MM.1S (cell line): ENCODE measurements at regions not wholly inside any gene's neighbourhood (a gene's known extent, or its start where the extent isn't known, plus 50 kb on each side); places are given as distances from the start of the nearest gene placed in this dataset.

ENCODE experiments used
- DNase-seq: peaks from one replicate; pipeline ENCODE4 v3.0.0-alpha.2; 2015
- H2AFZ ChIP-seq: fragments of 300-600 bp; sonication (generic); 2 replicates; pipeline ENCODE4 v1.6.0; 2016; ENCODE audit warnings: antibody characterized with exemption, low read length
- H3F3A ChIP-seq: fragments of 300-600 bp; sonication (generic); 2 replicates; pipeline ENCODE4 v1.6.1; 2016; ENCODE audit warnings: mild to moderate bottlenecking, antibody characterized with exemption, low read length, moderate library complexity, mixed read lengths; ENCODE audit not compliant: insufficient read depth
- H3K27ac ChIP-seq: fragments of 300-600 bp; sonication (generic); 2 replicates; pipeline ENCODE4 v1.5.1; 2016; ENCODE audit warnings: mild to moderate bottlenecking, low read length
- H3K27me3 ChIP-seq: fragments of 300-600 bp; sonication (generic); replicated peaks from 2 replicates; pipeline ENCODE4 v1.6.0; 2016; ENCODE audit warnings: low read length; ENCODE audit not compliant: insufficient read depth
- H3K36me3 ChIP-seq: fragments of 300-600 bp; sonication (generic); replicated peaks from 2 replicates; pipeline ENCODE4 v1.6.1; 2016; ENCODE audit warnings: mild to moderate bottlenecking, low read length, mixed read lengths; ENCODE audit not compliant: insufficient read depth
- H3K4me1 ChIP-seq: fragments of 300-600 bp; sonication (generic); 2 replicates; pipeline ENCODE4 v1.6.1; 2016; ENCODE audit warnings: low read length, mixed read lengths
- H3K4me2 ChIP-seq: fragments of 300-600 bp; sonication (generic); 2 replicates; pipeline ENCODE4 v1.6.0; 2016; ENCODE audit warnings: low read depth, low read length
- H3K4me3 ChIP-seq: fragments of 300-600 bp; sonication (generic); 2 replicates; pipeline ENCODE4 v1.5.1; 2016; ENCODE audit warnings: low read length, mixed read lengths
- H3K79me2 ChIP-seq: fragments of 300-600 bp; sonication (generic); 2 replicates; pipeline ENCODE4 v1.6.1; 2016; ENCODE audit warnings: mixed run types, low read length, mixed read lengths
- H3K9ac ChIP-seq: fragments of 300-600 bp; sonication (generic); 2 replicates; pipeline ENCODE4 v1.6.1; 2016; ENCODE audit warnings: low read length, mixed read lengths
- H3K9me2 ChIP-seq: fragments of 300-600 bp; sonication (generic); replicated peaks from 2 replicates; pipeline ENCODE4 v1.6.1; 2016; ENCODE audit warnings: mild to moderate bottlenecking, low read length, mixed read lengths; ENCODE audit not compliant: insufficient read depth
- H3K9me3 ChIP-seq: fragments of 300-600 bp; sonication (generic); replicated peaks from 2 replicates; pipeline ENCODE4 v1.6.1; 2016; ENCODE audit warnings: mild to moderate bottlenecking, low read length, mixed read lengths; ENCODE audit not compliant: insufficient read depth
- H4K20me1 ChIP-seq: fragments of 300-600 bp; sonication (generic); 2 replicates; pipeline ENCODE4 v1.6.1; 2016; ENCODE audit warnings: mild to moderate bottlenecking, low read length, moderate library complexity, mixed read lengths; ENCODE audit not compliant: insufficient read depth
- CTCF ChIP-seq: fragments of 300-600 bp; sonication (generic); IDR thresholded peaks from 2 replicates; pipeline ENCODE4 v1.5.1; 2016; ENCODE audit warnings: antibody characterized with exemption, low read length, mixed read lengths
- EZH2 ChIP-seq: fragments of 300-600 bp; sonication (generic); optimal IDR thresholded peaks from 2 replicates; pipeline ENCODE3; 2017; ENCODE audit warnings: low read depth, mild to moderate bottlenecking, antibody characterized with exemption, low read length, mixed read lengths
- EZH2phosphoT487 ChIP-seq: fragments of 300-600 bp; sonication (generic); IDR thresholded peaks from 2 replicates; pipeline ENCODE4 v1.6.1; 2018; ENCODE audit warnings: antibody characterized with exemption, low read length

GRCh38 chr2:118686346-118686745 lies 161.1 kb downstream of the EN1 start:
- Histone ChIP-seq H3K9me2 (no peaks in the 10 kb centered on the region), H3K4me2 (no peak overlapping the region), H2AFZ (no peak overlapping the region), H3K36me3 (no peaks in the 10 kb centered on the region), H3K9ac (no peak overlapping the region), H3K4me3 (no peak overlapping the region), H4K20me1 (no peaks in the 10 kb centered on the region), H3K27me3 (no peaks in the 10 kb centered on the region), H3F3A (no peaks in the 10 kb centered on the region), H3K27ac (no peak overlapping the region), H3K79me2 (no peaks in the 10 kb centered on the region), H3K9me3 (no peaks in the 10 kb centered on the region), H3K4me1 (no peaks in the 10 kb centered on the region)
- no peak for DNase-seq
- TF ChIP-seq EZH2 (no peak), EZH2phosphoT487 (no peak), CTCF (no peak)

GRCh38 chr2:118683460-118683859 lies 164.0 kb downstream of the EN1 start:
- no peak overlapping the region for H3K9ac ChIP-seq

GRCh38 chr2:118678985-118679384 lies 168.5 kb downstream of the EN1 start:
- no peaks in the 10 kb centered on the region for H3F3A ChIP-seq
- H3K27ac ChIP-seq, result no peak overlapping the region
- no peaks in the 10 kb centered on the region for H3K9me2 ChIP-seq
- H3K79me2 ChIP-seq, result no peaks in the 10 kb centered on the region
- no peaks in the 10 kb centered on the region for H4K20me1 ChIP-seq
- no peaks in the 10 kb centered on the region for H3K4me1 ChIP-seq
- H3K9me3 ChIP-seq, result no peaks in the 10 kb centered on the region
- TF ChIP-seq EZH2phosphoT487 (no peak), EZH2 (no peak), CTCF (no peak)
- H3K9ac ChIP-seq, result no peak overlapping the region
- no peaks in the 10 kb centered on the region for H3K27me3 ChIP-seq
- no peak overlapping the region for H2AFZ ChIP-seq
- no peaks in the 10 kb centered on the region for H3K36me3 ChIP-seq
- no peak overlapping the region for H3K4me3 ChIP-seq
- no peak overlapping the region for H3K4me2 ChIP-seq
- DNase-seq, result no peak

More at GRCh38 chr2:118683460-118683859, 164.0 kb downstream of the EN1 start:
- Histone ChIP-seq H3K36me3 (no peaks in the 10 kb centered on the region), H3F3A (no peaks in the 10 kb centered on the region), H3K4me3 (no peak overlapping the region), H3K27me3 (no peaks in the 10 kb centered on the region), H3K4me1 (no peaks in the 10 kb centered on the region), H3K9me3 (no peaks in the 10 kb centered on the region), H3K4me2 (no peak overlapping the region), H4K20me1 (no peaks in the 10 kb centered on the region), H3K79me2 (no peaks in the 10 kb centered on the region), H3K27ac (no peak overlapping the region), H2AFZ (no peak overlapping the region), H3K9me2 (no peaks in the 10 kb centered on the region)
- DNase-seq, result no peak
- no peak for TF ChIP-seq CTCF
- no peak for TF ChIP-seq EZH2phosphoT487
- no peak for TF ChIP-seq EZH2
